HG03108 (cell line): ENCODE measurements at regions not wholly inside any gene's neighbourhood (a gene's known extent, or its start where the extent isn't known, plus 50 kb on each side); places are given as distances from the start of the nearest gene placed in this dataset.

ENCODE experiments used
- ATAC-seq: cut with Tn5 transposase; IDR thresholded peaks from one replicate; pipeline ENCODE4 v1.9.1; 2021; ENCODE audit warnings: moderate library complexity; ENCODE audit not compliant: unreplicated experiment

GRCh38 chr11:119547511-119547910, 124.5 kb upstream of the THY1 start:
- ATAC-seq, result no peak

- no peak for ATAC-seq
Measured at GRCh38 chr11:119545978-119546915, 123.3 kb upstream of the THY1 start.

- no peak for ATAC-seq
Measured at GRCh38 chr11:119540370-119541125, 117.6 kb upstream of the THY1 start.

GRCh38 chr11:119539583-119539982, 116.6 kb upstream of the THY1 start:
- no peak for ATAC-seq

- no peak for ATAC-seq
Measured at GRCh38 chr11:119538753-119539152, 115.8 kb upstream of the THY1 start.

- no peak for ATAC-seq
Measured at GRCh38 chr11:119537306-119538253, 114.6 kb upstream of the THY1 start.

GRCh38 chr11:119536801-119537200, 113.8 kb upstream of the THY1 start:
- no peak for ATAC-seq

- no peak for ATAC-seq
Measured at GRCh38 chr11:119533921-119534736, 111.2 kb upstream of the THY1 start.

- ATAC-seq, result no peak
Measured at GRCh38 chr11:119533462-119533861, 110.5 kb upstream of the THY1 start.

GRCh38 chr11:119532551-119532950, 109.6 kb upstream of the THY1 start:
- no peak for ATAC-seq

GRCh38 chr11:119531623-119532022, 108.7 kb upstream of the THY1 start:
- ATAC-seq, result no peak

GRCh38 chr11:119531056-119531455, 108.1 kb upstream of the THY1 start:
- no peak for ATAC-seq

GRCh38 chr11:119530509-119530908, 107.5 kb upstream of the THY1 start:
- ATAC-seq, result no peak

- no peak for ATAC-seq
Measured at GRCh38 chr11:119529936-119530335, 107.0 kb upstream of the THY1 start.

GRCh38 chr11:119529063-119529845, 106.3 kb upstream of the THY1 start:
- no peak for ATAC-seq

GRCh38 chr11:119525867-119526196, 102.9 kb upstream of the THY1 start:
- no peak for ATAC-seq

- no peak for ATAC-seq
Measured at GRCh38 chr11:119525180-119525866, 102.4 kb upstream of the THY1 start.

GRCh38 chr11:119523539-119524157, 100.7 kb upstream of the THY1 start:
- ATAC-seq, result no peak
